ENCODE measurements at regions not wholly inside any gene's neighbourhood (a gene's known extent, or its start where the extent isn't known, plus 50 kb on each side); places are given as distances from the start of the nearest gene placed in this dataset.

DNA sequence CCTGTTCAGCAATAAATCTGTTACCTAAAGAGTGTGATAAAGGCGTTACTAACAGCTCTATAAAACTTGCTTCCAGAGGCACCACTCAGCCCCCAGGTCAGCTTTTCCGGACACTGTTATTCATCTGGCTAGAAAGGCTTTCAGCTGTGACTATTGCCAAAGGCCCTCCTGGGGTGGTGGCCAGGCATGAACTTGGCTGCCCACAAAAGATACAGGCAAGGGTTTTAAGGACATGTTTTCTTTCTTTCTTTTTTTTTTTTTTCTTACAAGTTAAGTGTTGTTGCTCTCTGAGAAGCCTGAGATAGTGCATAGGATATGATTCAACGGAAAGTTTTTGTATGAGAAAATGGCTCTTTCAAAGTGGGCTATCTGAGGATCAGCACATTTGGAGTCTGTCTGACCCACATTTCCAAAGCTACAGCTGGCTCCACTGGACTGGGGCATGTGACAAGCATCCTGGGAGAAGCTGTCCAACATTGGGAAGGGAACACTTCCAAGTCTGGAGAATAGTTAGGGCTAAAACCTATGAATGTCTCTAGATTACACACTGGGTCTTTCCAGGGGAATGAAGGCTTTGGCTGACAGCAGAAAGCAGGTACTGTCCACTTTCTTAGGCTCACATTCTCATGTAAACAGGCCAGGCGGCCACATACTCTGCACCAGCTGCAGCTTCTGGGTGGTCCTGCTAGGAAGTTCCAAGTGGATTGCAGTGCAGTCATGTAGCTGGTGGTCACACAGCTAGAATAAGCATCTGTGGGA, 639.7 kb downstream of the LMO4 start:
- no peak for TF ChIP-seq EZH2 (IDR thresholded peaks at IDR 0.05; ENCODE audit: borderline replicate concordance, low read length)
- TF ChIP-seq, protein P1, sequence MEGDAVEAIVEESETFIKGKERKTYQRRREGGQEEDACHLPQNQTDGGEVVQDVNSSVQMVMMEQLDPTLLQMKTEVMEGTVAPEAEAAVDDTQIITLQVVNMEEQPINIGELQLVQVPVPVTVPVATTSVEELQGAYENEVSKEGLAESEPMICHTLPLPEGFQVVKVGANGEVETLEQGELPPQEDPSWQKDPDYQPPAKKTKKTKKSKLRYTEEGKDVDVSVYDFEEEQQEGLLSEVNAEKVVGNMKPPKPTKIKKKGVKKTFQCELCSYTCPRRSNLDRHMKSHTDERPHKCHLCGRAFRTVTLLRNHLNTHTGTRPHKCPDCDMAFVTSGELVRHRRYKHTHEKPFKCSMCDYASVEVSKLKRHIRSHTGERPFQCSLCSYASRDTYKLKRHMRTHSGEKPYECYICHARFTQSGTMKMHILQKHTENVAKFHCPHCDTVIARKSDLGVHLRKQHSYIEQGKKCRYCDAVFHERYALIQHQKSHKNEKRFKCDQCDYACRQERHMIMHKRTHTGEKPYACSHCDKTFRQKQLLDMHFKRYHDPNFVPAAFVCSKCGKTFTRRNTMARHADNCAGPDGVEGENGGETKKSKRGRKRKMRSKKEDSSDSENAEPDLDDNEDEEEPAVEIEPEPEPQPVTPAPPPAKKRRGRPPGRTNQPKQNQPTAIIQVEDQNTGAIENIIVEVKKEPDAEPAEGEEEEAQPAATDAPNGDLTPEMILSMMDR (IDR thresholded peaks at IDR 0.05; ENCODE audit: low read length) = no peak

Data from OCI-LY1 (cell line).